Fibroblast of pulmonary artery (primary cell): ENCODE measurements at regions not wholly inside any gene's neighbourhood (a gene's known extent, or its start where the extent isn't known, plus 50 kb on each side); places are given as distances from the start of the nearest gene placed in this dataset.
A peak's percentile ranks its signal among the peaks of the same experiment; 100 is the strongest.

Experiments
- DNase-seq: peaks from one replicate; pipeline ENCODE4 v3.0.0-alpha.2; 2010; ENCODE audit warnings: low read depth
- H3K4me3 ChIP-seq: replicated peaks from 2 replicates; pipeline ENCODE4 v1.5.1; 2011; ENCODE audit warnings: low read depth, mild to moderate bottlenecking, control low read depth, low read length, moderate library complexity
- CTCF ChIP-seq: IDR thresholded peaks from 2 replicates; pipeline ENCODE4 v1.5.1; 2011; ENCODE audit warnings: mild to moderate bottlenecking, control low read depth, low read length, inconsistent platforms; ENCODE audit errors: missing control alignments

DNA sequence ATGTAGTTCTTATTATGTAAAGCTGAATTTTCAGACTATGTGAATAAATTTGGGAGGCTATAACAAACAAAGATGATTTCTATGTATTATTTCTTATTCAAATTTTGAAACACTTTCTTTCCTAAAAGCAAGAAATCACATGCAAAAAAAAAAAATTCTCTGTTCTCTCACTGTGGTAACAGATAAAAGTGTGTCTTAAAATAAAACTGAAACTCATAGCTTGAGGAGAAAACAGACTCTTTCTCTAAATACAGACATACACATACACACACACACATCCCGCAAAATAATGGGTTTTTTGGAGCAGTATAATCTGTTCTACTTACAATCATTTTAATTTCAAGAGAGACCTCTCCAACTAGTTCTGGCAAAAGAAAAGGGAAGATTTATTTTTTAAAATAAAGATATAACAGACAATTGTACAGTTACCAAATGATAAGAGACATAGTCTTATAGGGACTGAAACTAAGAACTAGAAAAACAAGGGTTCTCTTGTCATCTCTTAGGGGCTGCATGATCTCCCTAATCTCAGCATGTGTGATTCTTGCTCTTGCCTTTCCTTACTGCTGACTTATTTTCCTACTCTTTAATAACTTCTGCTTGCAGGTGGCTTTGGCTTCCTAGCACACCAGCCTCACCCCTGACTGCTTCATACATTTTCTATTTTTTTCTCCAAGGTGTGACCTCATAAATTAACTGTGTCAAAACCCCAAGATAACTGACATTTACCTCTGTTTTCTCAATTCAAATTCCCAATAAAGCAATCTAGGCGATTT lies 483.5 kb upstream of the POT1 start:
- TF ChIP-seq CTCF, result no peak
- DNase-seq, result no peak
- H3K4me3 ChIP-seq, result no peak overlapping the region

DNA sequence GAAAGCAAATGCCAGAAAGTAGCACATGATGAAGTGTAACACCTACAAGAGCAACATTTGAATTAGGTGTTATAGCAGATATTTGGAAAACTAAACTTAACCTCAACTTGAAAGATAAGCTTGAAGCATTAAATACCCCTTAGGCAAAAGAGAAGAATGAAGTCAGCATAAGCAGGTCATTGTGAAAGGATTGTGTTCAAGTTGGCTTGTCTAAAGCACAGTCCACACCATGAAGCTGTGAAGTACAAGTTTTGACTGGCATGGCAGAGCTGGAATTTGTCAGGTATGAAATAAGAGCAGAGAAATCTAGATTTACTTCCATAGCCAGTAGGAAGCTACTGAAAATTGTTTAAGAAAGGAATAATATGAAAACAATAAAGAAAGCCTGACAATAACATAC lies 480.3 kb upstream of the POT1 start:
- DNase-seq, result no peak
- no peak for TF ChIP-seq CTCF
- no peak overlapping the region for H3K4me3 ChIP-seq

DNA sequence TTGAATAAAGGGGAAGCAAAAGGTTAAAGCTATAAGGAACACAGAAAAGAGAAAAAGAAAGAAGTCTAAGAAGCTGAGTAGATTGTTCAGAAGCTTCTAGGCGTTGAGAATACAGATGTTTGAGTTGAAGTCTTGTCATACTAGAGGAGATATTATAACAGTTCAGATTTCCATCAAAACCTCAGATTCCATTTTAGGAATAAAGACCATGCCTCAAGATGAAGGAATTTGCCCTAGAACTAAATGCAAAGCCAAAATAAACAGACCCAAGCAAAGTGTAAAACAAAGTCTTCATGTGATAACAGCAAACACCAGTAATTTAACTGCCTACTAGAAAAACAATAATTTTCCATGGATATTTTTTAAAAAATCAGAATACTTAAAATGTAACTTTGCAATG lies 476.5 kb upstream of the POT1 start:
- H3K4me3 ChIP-seq, result no peak overlapping the region
- no peak for TF ChIP-seq CTCF
- DNase-seq, result peak; percentile 2

- TF ChIP-seq CTCF, result no peak
- DNase-seq, result no peak
- H3K4me3 ChIP-seq, result no peak overlapping the region
These were observed 469.8 kb upstream of the POT1 start for GRCh38 chr7:125399408-125399807.

DNA sequence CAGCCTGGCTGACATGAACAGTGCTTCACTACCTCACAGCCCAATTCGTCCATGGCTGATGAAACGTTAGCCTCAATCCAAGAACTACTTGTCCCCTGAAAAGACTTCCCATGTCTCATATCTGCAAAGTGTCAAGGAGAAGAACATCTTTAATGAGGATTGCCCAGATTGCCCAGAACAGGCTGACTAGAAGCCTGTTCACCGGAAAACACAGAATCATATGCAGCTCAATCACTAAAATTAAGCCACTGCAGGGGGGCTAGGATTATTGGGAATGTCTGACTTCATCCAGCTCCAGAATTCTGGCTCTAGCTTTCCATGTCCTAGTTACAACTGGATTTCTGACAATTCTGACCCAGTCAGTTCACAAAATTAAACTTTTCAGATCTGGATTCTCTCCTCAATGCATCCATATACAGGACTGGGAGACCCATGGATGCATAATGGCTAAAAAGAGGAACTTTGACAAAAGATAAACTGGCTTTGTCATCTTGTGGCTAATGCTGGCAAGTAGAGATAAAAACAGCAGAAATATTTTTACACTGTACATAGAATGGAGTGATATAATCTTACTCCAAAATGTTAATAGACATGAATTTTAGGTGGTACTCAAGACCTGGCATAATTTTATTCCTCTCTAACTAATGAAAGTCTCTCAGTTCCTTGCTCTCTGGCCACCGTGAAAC lies 467.0 kb upstream of the POT1 start:
- no peak overlapping the region for H3K4me3 ChIP-seq
- no peak for TF ChIP-seq CTCF
- no peak for DNase-seq

DNA sequence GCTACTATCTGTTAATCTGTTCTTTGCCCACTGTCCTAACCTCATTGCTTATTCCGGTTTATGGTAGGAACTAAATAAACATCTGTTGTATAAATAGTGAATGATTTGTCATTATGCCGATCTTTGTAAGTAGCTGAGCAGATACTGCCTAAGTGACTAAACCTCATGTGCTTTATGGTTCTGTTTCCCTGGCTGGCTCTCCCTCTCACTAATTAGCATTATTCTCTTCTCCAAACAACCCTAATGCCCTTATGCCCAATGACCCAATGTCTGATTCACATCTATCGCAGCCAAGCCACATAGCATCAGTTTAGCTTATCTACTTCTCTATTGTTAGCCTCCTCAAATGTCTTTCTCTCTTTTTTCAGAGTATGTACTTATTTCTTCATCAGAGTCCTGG lies 462.3 kb upstream of the POT1 start:
- TF ChIP-seq CTCF, result no peak
- no peak overlapping the region for H3K4me3 ChIP-seq
- no peak for DNase-seq
